Stimulated activated CD8-positive, alpha-beta memory T cell treated with anti-CD3 and anti-CD28 coated beads, Interleukin-2, amount 100 ng/mL, for 1 hour (primary cell): ENCODE measurements at regions not wholly inside any gene's neighbourhood (a gene's known extent, or its start where the extent isn't known, plus 50 kb on each side); places are given as distances from the start of the nearest gene placed in this dataset.

Source experiments
- DNase-seq, 2 donors: peaks; one replicate each; pipeline ENCODE4 v3.0.0-alpha.2; 2020; ENCODE audit warnings: low read depth in 2 of 2

- DNase-seq = no peak
Observed at GRCh38 chr14:104291123-104292000, 153.0 kb downstream of the KIF26A start.

- no peak for DNase-seq
Observed at GRCh38 chr14:104292084-104292970, 153.9 kb downstream of the KIF26A start.

GRCh38 chr14:104293231-104293841 is 154.9 kb downstream of the KIF26A start:
- no peak for DNase-seq

GRCh38 chr14:104293851-104294627 is 155.7 kb downstream of the KIF26A start:
- no peak for DNase-seq

- no peak for DNase-seq
Observed at GRCh38 chr14:104294628-104294982, 156.2 kb downstream of the KIF26A start.

- DNase-seq = no peak
Observed at GRCh38 chr14:104294983-104295680, 156.7 kb downstream of the KIF26A start.

- no peak for DNase-seq
Observed at GRCh38 chr14:104295681-104296387, 157.4 kb downstream of the KIF26A start.

- no peak for DNase-seq
Observed at GRCh38 chr14:104296388-104297312, 158.3 kb downstream of the KIF26A start.

- DNase-seq = no peak
Observed at GRCh38 chr14:104297313-104297704, 158.9 kb downstream of the KIF26A start.

- DNase-seq = no peak
Observed at GRCh38 chr14:104297721-104298401, 159.5 kb downstream of the KIF26A start.

- no peak for DNase-seq
Observed at GRCh38 chr14:104298458-104298857, 160.1 kb downstream of the KIF26A start.

- no peak for DNase-seq
Observed at GRCh38 chr14:104299993-104300761, 161.8 kb downstream of the KIF26A start.

- DNase-seq = no peak
Observed at GRCh38 chr14:104301731-104302460, 163.5 kb downstream of the KIF26A start.

- DNase-seq = no peak
Observed at GRCh38 chr14:104302794-104303405, 164.5 kb downstream of the KIF26A start.

- no peak for DNase-seq
Observed at GRCh38 chr14:104303705-104304425, 165.5 kb downstream of the KIF26A start.
